AG04450 (cell line): ENCODE measurements at regions not wholly inside any gene's neighbourhood (a gene's known extent, or its start where the extent isn't known, plus 50 kb on each side); places are given as distances from the start of the nearest gene placed in this dataset.

Experiments
- CTCF ChIA-PET: fragments of 300-600, 350-600 bp; formaldehyde crosslinking; extraction: SDS; loops from one replicate; lab custom pipeline; 2022; ENCODE audit warnings: antibody characterized with exemption, inconsistent platforms; lab: Charles Lee
- POLR2A ChIA-PET: fragments of 350-600 bp; formaldehyde crosslinking; extraction: SDS; loops from one replicate; lab custom pipeline; 2021; ENCODE audit warnings: antibody characterized with exemption, inconsistent platforms; lab: Yijun Ruan, JAX
- DNase-seq: peaks from one replicate; pipeline ENCODE4 v3.0.0-alpha.2; 2011; ENCODE audit warnings: low read depth, low spot score
- H3K27ac ChIP-seq: one replicate; pipeline ENCODE4 v1.5.1; 2012; ENCODE audit warnings: low read depth, low read length, control low read depth
- H3K27me3 ChIP-seq: one replicate; pipeline ENCODE4 v1.6.0; 2012; ENCODE audit warnings: low read length; ENCODE audit not compliant: control insufficient read depth, insufficient read depth
- H3K4me3 ChIP-seq: 2 replicates; pipeline ENCODE4 v1.5.1; 2011; ENCODE audit warnings: mild to moderate bottlenecking, low read depth, low read length, control low read depth
- H3K9me3 ChIP-seq: 2 replicates; pipeline ENCODE4 v1.5.1; 2012; ENCODE audit warnings: low read length; ENCODE audit not compliant: control insufficient read depth, insufficient read depth
- CTCF ChIP-seq: IDR thresholded peaks from 2 replicates; pipeline ENCODE4 v1.5.1; 2011; ENCODE audit warnings: low read depth, low read length, control low read depth, inconsistent platforms

- no peak for DNase-seq
- H3K9me3 ChIP-seq, result no peaks in the 10 kb centered on the region
- no peaks in the 10 kb centered on the region for H3K27me3 ChIP-seq
- ChIA-PET CTCF (no interaction called here), POLR2A (no interaction called here)
- H3K4me3 ChIP-seq, result no peak overlapping the region
- no peak for TF ChIP-seq CTCF
- no peak overlapping the region for H3K27ac ChIP-seq
These were observed 442.4 kb downstream of the EPHA4 start for GRCh38 chr2:221129657-221130056.

GRCh38 chr2:221130431-221130830 is 441.7 kb downstream of the EPHA4 start:
- no peak for DNase-seq
- Histone ChIP-seq H3K9me3 (no peaks in the 10 kb centered on the region), H3K4me3 (no peak overlapping the region), H3K27ac (no peak overlapping the region), H3K27me3 (no peaks in the 10 kb centered on the region)
- TF ChIP-seq CTCF, result no peak
- ChIA-PET CTCF (no interaction called here), POLR2A (no interaction called here)

GRCh38 chr2:221133941-221134340 is 438.2 kb downstream of the EPHA4 start:
- no peak for TF ChIP-seq CTCF
- no peaks in the 10 kb centered on the region for H3K9me3 ChIP-seq
- ChIA-PET POLR2A (no interaction called here), CTCF (no interaction called here)
- no peak overlapping the region for H3K27ac ChIP-seq
- DNase-seq, result no peak
- no peak overlapping the region for H3K4me3 ChIP-seq
- no peaks in the 10 kb centered on the region for H3K27me3 ChIP-seq

GRCh38 chr2:221134718-221135117 is 437.4 kb downstream of the EPHA4 start:
- Histone ChIP-seq H3K4me3 (no peak overlapping the region), H3K9me3 (no peaks in the 10 kb centered on the region), H3K27me3 (no peaks in the 10 kb centered on the region), H3K27ac (no peak overlapping the region)
- ChIA-PET POLR2A (no interaction called here), CTCF (no interaction called here)
- no peak for TF ChIP-seq CTCF
- DNase-seq, result no peak

GRCh38 chr2:221135699-221136098 is 436.4 kb downstream of the EPHA4 start:
- Histone ChIP-seq H3K9me3 (no peaks in the 10 kb centered on the region), H3K4me3 (no peak overlapping the region), H3K27me3 (no peaks in the 10 kb centered on the region), H3K27ac (no peak overlapping the region)
- POLR2A ChIA-PET, result no interaction called here
- no peak for TF ChIP-seq CTCF
- CTCF ChIA-PET, result no interaction called here
- DNase-seq, result no peak
